Astrocyte (in vitro differentiated cells and primary cell): ENCODE measurements at regions not wholly inside any gene's neighbourhood (a gene's known extent, or its start where the extent isn't known, plus 50 kb on each side); places are given as distances from the start of the nearest gene placed in this dataset.

ENCODE experiments used
- DNase-seq: peaks from one replicate; pipeline ENCODE4 v3.0.0-alpha.2; 2010; ENCODE audit warnings: low read depth
- FAIRE-seq: peaks from 2 replicates; lab custom pipeline; 2011; peaks lifted over from hg19 to GRCh38; lab: Jason Lieb, UNC
- H2AFZ ChIP-seq: 2 replicates; pipeline ENCODE4 v1.6.0; 2012; ENCODE audit warnings: low read depth, low read length, inconsistent platforms
- H3K27ac ChIP-seq: 2 replicates; pipeline ENCODE4 v1.5.1; 2011; ENCODE audit warnings: low read depth, low read length, inconsistent platforms
- H3K27me3 ChIP-seq: 2 replicates; pipeline ENCODE4 v1.6.0; 2011; ENCODE audit warnings: low read length, inconsistent platforms; ENCODE audit not compliant: insufficient read depth
- H3K36me3 ChIP-seq: 2 replicates; pipeline ENCODE4 v1.5.1; 2011; ENCODE audit warnings: low read length, inconsistent platforms; ENCODE audit not compliant: insufficient read depth
- H3K4me1 ChIP-seq: 2 replicates; pipeline ENCODE4 v1.5.1; 2011; ENCODE audit warnings: low read length, inconsistent platforms; ENCODE audit not compliant: insufficient read depth
- H3K4me2 ChIP-seq: 2 replicates; pipeline ENCODE4 v1.6.0; 2012; ENCODE audit warnings: low read length, inconsistent platforms
- H3K4me3 ChIP-seq: 2 replicates; pipeline ENCODE4 v1.5.1; 2011; ENCODE audit warnings: low read depth, mild to moderate bottlenecking, low read length, inconsistent platforms; ENCODE audit not compliant: insufficient read depth
- H3K79me2 ChIP-seq: 2 replicates; pipeline ENCODE4 v1.6.0; 2012; ENCODE audit warnings: mild to moderate bottlenecking, low read length, inconsistent platforms; ENCODE audit not compliant: insufficient read depth
- H3K9ac ChIP-seq: 2 replicates; pipeline ENCODE4 v1.6.0; 2012; ENCODE audit warnings: mild to moderate bottlenecking, low read length, inconsistent platforms
- H3K9me3 ChIP-seq: 2 replicates; pipeline ENCODE4 v1.5.1; 2012; ENCODE audit warnings: low read depth, mild to moderate bottlenecking, low read length, inconsistent platforms; ENCODE audit not compliant: insufficient read depth
- H4K20me1 ChIP-seq: 2 replicates; pipeline ENCODE4 v1.6.0; 2012; ENCODE audit warnings: low read length, inconsistent platforms; ENCODE audit not compliant: insufficient read depth
- H3K27ac Mint-ChIP-seq: one replicate; pipeline ENCODE4 v1.8.0; 2021; ENCODE audit warnings: mild to moderate bottlenecking, mixed read lengths; ENCODE audit not compliant: unreplicated experiment
- H3K27me3 Mint-ChIP-seq: one replicate; pipeline ENCODE4 v1.8.0; 2021; ENCODE audit warnings: low read depth, mixed read lengths; ENCODE audit not compliant: unreplicated experiment
- H3K36me3 Mint-ChIP-seq: one replicate; pipeline ENCODE4 v1.8.0; 2021; ENCODE audit warnings: low read depth, mixed read lengths; ENCODE audit not compliant: unreplicated experiment
- H3K4me1 Mint-ChIP-seq: one replicate; pipeline ENCODE4 v1.8.0; 2021; ENCODE audit warnings: low read depth, mixed read lengths; ENCODE audit not compliant: unreplicated experiment
- H3K4me3 Mint-ChIP-seq: one replicate; pipeline ENCODE4 v1.8.0; 2021; ENCODE audit warnings: mild to moderate bottlenecking, moderate library complexity, mixed read lengths; ENCODE audit not compliant: unreplicated experiment
- H3K9me3 Mint-ChIP-seq: one replicate; pipeline ENCODE4 v1.8.0; 2021; ENCODE audit warnings: mild to moderate bottlenecking, mixed read lengths; ENCODE audit not compliant: unreplicated experiment
- CTCF ChIP-seq: IDR thresholded peaks from 2 replicates; pipeline ENCODE4 v1.5.1; 2011; ENCODE audit warnings: low read depth, mild to moderate bottlenecking, inconsistent platforms, low read length, moderate library complexity; ENCODE audit not compliant: insufficient read depth
- EZH2 ChIP-seq: IDR thresholded peaks from 2 replicates; pipeline ENCODE4 v1.6.1; 2012; ENCODE audit warnings: mild to moderate bottlenecking, low read length, inconsistent platforms; ENCODE audit not compliant: insufficient read depth

- Histone ChIP-seq H3K4me3 (no peak overlapping the region), H3K27me3 (no peaks in the 10 kb centered on the region), H3K36me3 (no peaks in the 10 kb centered on the region), H3K79me2 (no peaks in the 10 kb centered on the region), H3K9ac (no peak overlapping the region), H3K27ac (no peak overlapping the region), H3K4me1 (no peaks in the 10 kb centered on the region), H3K4me2 (no peak overlapping the region), H2AFZ (no peak overlapping the region), H3K9me3 (no peaks in the 10 kb centered on the region), H4K20me1 (no peaks in the 10 kb centered on the region)
- Mint-ChIP-seq H3K4me1 (no peaks in the 10 kb centered on the region), H3K27me3 (peaks cover 28% of the 10 kb centered on the region), H3K4me3 (no peak overlapping the region), H3K36me3 (no peaks in the 10 kb centered on the region), H3K9me3 (peaks cover 3% of the 10 kb centered on the region), H3K27ac (no peak overlapping the region)
- TF ChIP-seq EZH2 (no peak), CTCF (no peak)
- FAIRE-seq (no peak), DNase-seq (no peak)
Measured at GRCh38 chr7:98472521-98472954, 71.6 kb upstream of the BAIAP2L1 start.

- Histone ChIP-seq H3K4me2 (no peak overlapping the region), H3K79me2 (no peaks in the 10 kb centered on the region), H3K4me1 (no peaks in the 10 kb centered on the region), H3K4me3 (no peak overlapping the region), H3K27ac (no peak overlapping the region), H2AFZ (no peak overlapping the region), H3K27me3 (no peaks in the 10 kb centered on the region), H3K9ac (no peak overlapping the region), H3K9me3 (no peaks in the 10 kb centered on the region), H4K20me1 (no peaks in the 10 kb centered on the region), H3K36me3 (no peaks in the 10 kb centered on the region)
- Mint-ChIP-seq H3K27ac (no peak overlapping the region), H3K27me3 (peaks cover 38% of the 10 kb centered on the region), H3K36me3 (no peaks in the 10 kb centered on the region), H3K4me1 (no peaks in the 10 kb centered on the region), H3K9me3 (peaks cover 3% of the 10 kb centered on the region), H3K4me3 (no peak overlapping the region)
- no peak for TF ChIP-seq EZH2
- TF ChIP-seq CTCF, result no peak
- FAIRE-seq (no peak), DNase-seq (no peak)
Measured at GRCh38 chr7:98470485-98471240, 69.8 kb upstream of the BAIAP2L1 start.

- DNase-seq, result no peak
- H3K4me1 ChIP-seq, result no peaks in the 10 kb centered on the region
- no peaks in the 10 kb centered on the region for H4K20me1 ChIP-seq
- Mint-ChIP-seq H3K36me3 (no peaks in the 10 kb centered on the region), H3K27me3 (peaks cover 51% of the 10 kb centered on the region), H3K4me1 (no peaks in the 10 kb centered on the region), H3K4me3 (no peak overlapping the region), H3K9me3 (peaks cover 3% of the 10 kb centered on the region), H3K27ac (no peak overlapping the region)
- TF ChIP-seq CTCF (no peak), EZH2 (no peak)
- peaks cover 2% of the 10 kb centered on the region for H3K27me3 ChIP-seq
- H3K4me3 ChIP-seq, result no peak overlapping the region
- no peaks in the 10 kb centered on the region for H3K9me3 ChIP-seq
- FAIRE-seq, result no peak
- H3K27ac ChIP-seq, result no peak overlapping the region
- no peak overlapping the region for H3K4me2 ChIP-seq
- H2AFZ ChIP-seq, result no peak overlapping the region
- no peaks in the 10 kb centered on the region for H3K79me2 ChIP-seq
- H3K36me3 ChIP-seq, result no peaks in the 10 kb centered on the region
- no peak overlapping the region for H3K9ac ChIP-seq
Measured at GRCh38 chr7:98469088-98469487, 68.2 kb upstream of the BAIAP2L1 start.
